K562 (cell line): ENCODE measurements at regions not wholly inside any gene's neighbourhood (a gene's known extent, or its start where the extent isn't known, plus 50 kb on each side); places are given as distances from the start of the nearest gene placed in this dataset.

Experiments used
- ATAC-seq: fragments of 200-7000 bp; cut with Tn5 transposase; 3 replicates; pipeline ENCODE4 v1.9.1; 2020; ENCODE audit warnings: moderate library complexity
- BruUV-seq: library from RNA; stranded (reverse); fragments of 400-500 nt; replicated peaks from 2 replicates; lab custom pipeline; 2021; lab: Mats Ljungman, UMichigan
- CTCF ChIA-PET: fragments of 300-600 bp; formaldehyde crosslinking; extraction: SDS; loops from one replicate; lab custom pipeline; 2021; ENCODE audit warnings: low intra/inter-chr PET ratio; lab: Yijun Ruan, JAX
- POLR2A ChIA-PET: fragments of 300-600, 350-650 bp; sonication (Branson Sonifier 250); formaldehyde crosslinking; extraction: SDS; loops from one replicate; lab custom pipeline; 2021; ENCODE audit warnings: antibody characterized with exemption, inconsistent platforms; lab: Yijun Ruan, JAX
- DNase-seq, 4 experiments: peaks; one replicate each; pipeline versions ENCODE4 v3.0.0 to v3.0.0-alpha.2; 2011 to 2018; ENCODE audit warnings: low spot score in 3 of 4, mixed read lengths in 3 of 4; ENCODE audit errors: extremely low read depth in 1 of 4
- FAIRE-seq: peaks from 2 replicates; lab custom pipeline; 2011; peaks lifted over from hg19 to GRCh38; lab: Jason Lieb, UNC
- H2AFZ ChIP-seq: 2 replicates; pipeline ENCODE4 v1.6.0; 2011; ENCODE audit warnings: low read depth, low read length, control low read depth, inconsistent platforms
- H3K27ac ChIP-seq: fragments of 200-600 bp; 3 replicates; pipeline ENCODE4 v1.8.0; 2011; ENCODE audit warnings: low read depth, mild to moderate bottlenecking, control low read depth, inconsistent platforms, low read length, moderate library complexity, mixed read lengths; ENCODE audit errors: extremely low read depth
- H3K27me3 ChIP-seq, 2 experiments: fragments of 300-600 bp in 1 of 2; 2 replicates in 1 of 2; 3 replicates in 1 of 2; pipeline versions ENCODE4 v1.6.0 to v1.8.0; 2011; ENCODE audit warnings: inconsistent platforms in 2 of 2, low read length in 2 of 2, mild to moderate bottlenecking in 1 of 2, mixed read lengths in 1 of 2, moderate library complexity in 1 of 2; ENCODE audit not compliant: control insufficient read depth in 2 of 2, insufficient read depth in 2 of 2
- H3K36me3 ChIP-seq: fragments of 300-600 bp; 3 replicates; pipeline ENCODE4 v1.8.0; 2011; ENCODE audit warnings: mild to moderate bottlenecking, low read length, inconsistent platforms; ENCODE audit not compliant: control insufficient read depth, insufficient read depth
- H3K4me1 ChIP-seq, 2 experiments: fragments of 200-600 bp in 1 of 2; replicated peaks in 1 of 2; 2 replicates in 1 of 2; 3 replicates in 1 of 2; pipeline versions ENCODE4 v1.5.1 to v1.8.0; 2011; ENCODE audit warnings: inconsistent platforms in 2 of 2, low read length in 2 of 2, mild to moderate bottlenecking in 1 of 2, mixed read lengths in 1 of 2, moderate library complexity in 1 of 2; ENCODE audit not compliant: control insufficient read depth in 2 of 2, insufficient read depth in 2 of 2
- H3K4me2 ChIP-seq: 2 replicates; pipeline ENCODE4 v1.6.1; 2011; ENCODE audit warnings: low read length, control low read depth, inconsistent platforms, mixed read lengths; ENCODE audit not compliant: insufficient read depth
- H3K4me3 ChIP-seq: fragments of 200-600 bp; sonication (generic), shearing (Covaris generic); 2 replicates; pipeline ENCODE4 v1.5.1; 2016; ENCODE audit warnings: control low read depth, inconsistent platforms
- H3K79me2 ChIP-seq: fragments of 200-600 bp; 3 replicates; pipeline ENCODE4 v1.8.0; 2011; ENCODE audit warnings: low read length, inconsistent platforms; ENCODE audit not compliant: control insufficient read depth, insufficient read depth
- H3K9ac ChIP-seq, 2 experiments: 2 replicates each; pipeline versions ENCODE4 v1.6.0 to v1.6.1; 2011; ENCODE audit warnings: low read depth in 2 of 2, low read length in 2 of 2, control low read depth in 1 of 2, inconsistent platforms in 1 of 2, mild to moderate bottlenecking in 1 of 2, mixed read lengths in 1 of 2; ENCODE audit not compliant: insufficient read depth in 1 of 2
- H3K9me1 ChIP-seq: one replicate; pipeline ENCODE4 v1.6.0; 2011; ENCODE audit warnings: inconsistent platforms, mild to moderate bottlenecking, low read length, moderate library complexity; ENCODE audit not compliant: control insufficient read depth, insufficient read depth
- H3K9me3 ChIP-seq: replicated peaks from 2 replicates; pipeline ENCODE4 v1.5.1; 2011; ENCODE audit warnings: low read depth, low read length, inconsistent platforms; ENCODE audit not compliant: control insufficient read depth, insufficient read depth
- H4K20me1 ChIP-seq: replicated peaks from 2 replicates; pipeline ENCODE4 v1.6.1; 2011; ENCODE audit warnings: low read length, inconsistent platforms, mixed read lengths; ENCODE audit not compliant: control insufficient read depth, insufficient read depth
- BACH1 ChIP-seq: fragments of 200-800 bp; sonication (Bioruptor generic); IDR thresholded peaks from 2 replicates; pipeline ENCODE4 v1.6.1; 2016; ENCODE audit warnings: missing genetic modification characterization, missing compliant biosample characterization
- BRCA1 ChIP-seq, 2 experiments: fragments of 450-650 bp in 1 of 2; sonication (generic) in 1 of 2; formaldehyde crosslinking in 1 of 2; IDR thresholded peaks; 2 replicates each; pipeline versions ENCODE4 v1.5.0 to v1.6.1; 2017 to 2020; ENCODE audit warnings: mild to moderate bottlenecking in 1 of 2, missing genetic modification reagents in 1 of 2
- BRF2 ChIP-seq: IDR thresholded peaks from 3 replicates; pipeline ENCODE4 v1.6.1; 2011; ENCODE audit warnings: borderline replicate concordance, mild to moderate bottlenecking; ENCODE audit not compliant: insufficient read length, insufficient read depth
- C11orf30 ChIP-seq: fragments of 450-650 bp; IDR thresholded peaks from 2 replicates; pipeline ENCODE4 v1.6.1; 2016; ENCODE audit warnings: low read depth, mild to moderate bottlenecking
- CBX5 ChIP-seq: IDR thresholded peaks from 2 replicates; pipeline ENCODE4 v1.6.1; 2014; ENCODE audit warnings: low read depth, borderline replicate concordance
- GTF2A2 ChIP-seq: IDR thresholded peaks from 2 replicates; pipeline ENCODE4 v1.6.1; 2016; ENCODE audit warnings: mild to moderate bottlenecking, missing genetic modification characterization, missing compliant biosample characterization
- HMG20B ChIP-seq: fragments of 250-450 bp; sonication (Bioruptor Pico); IDR thresholded peaks from 2 replicates; pipeline ENCODE4 v1.5.0; 2021; ENCODE audit warnings: mild to moderate bottlenecking
- L3MBTL2 ChIP-seq: fragments of 450-650 bp; IDR thresholded peaks from 2 replicates; pipeline ENCODE4 v1.6.1; 2016; ENCODE audit warnings: mild to moderate bottlenecking, moderate library complexity
- PHF8 ChIP-seq: fragments of 200-600 bp; sonication (generic); IDR thresholded peaks from 2 replicates; pipeline ENCODE4 v1.6.1; 2012; ENCODE audit warnings: mixed run types, mild to moderate bottlenecking, inconsistent platforms, low read length, moderate library complexity, borderline replicate concordance
- SMAD2 ChIP-seq: fragments of 150-350 bp; IDR thresholded peaks from 2 replicates; pipeline ENCODE4 v1.6.1; 2014; ENCODE audit warnings: low read depth, mild to moderate bottlenecking, low read length
- ZNF134 ChIP-seq: fragments of 250-450 bp; sonication (Bioruptor Pico); conservative IDR thresholded peaks from 2 replicates; pipeline ENCODE4 v1.4.0; 2020
- ZNF239 ChIP-seq: fragments of 250-450 bp; sonication (Bioruptor Pico); IDR thresholded peaks from 2 replicates; pipeline ENCODE4 v1.4.0; 2020; ENCODE audit warnings: mild to moderate bottlenecking
- ZNF316 ChIP-seq: fragments of 450-650 bp; IDR thresholded peaks from 2 replicates; pipeline ENCODE4 v1.6.1; 2016
- ZNF79 ChIP-seq: fragments of 250-450 bp; sonication (Bioruptor Pico); IDR thresholded peaks from 2 replicates; pipeline ENCODE4 v1.4.0; 2020; ENCODE audit warnings: low read depth, mild to moderate bottlenecking, moderate library complexity
- WGBS: fragments of 100-300 bp; shearing (Covaris generic); methylation state at CpG from one replicate; pipeline ENCODE4 v1.1.6; 2016; ENCODE audit warnings: low coverage, mixed read lengths; ENCODE audit not compliant: insufficient coverage; ENCODE audit errors: missing lambda C conversion rate; 5-methylcytosine and 5-hydroxymethylcytosine counted together
- in situ Hi-C: fragments of 300-500 bp; cut with MboI; formaldehyde crosslinking; loops from 4 replicates; pipeline ENCODE4 v1.15.0; 2018; ENCODE audit warnings: inconsistent platforms, mixed read lengths
- intact Hi-C: fragments of 100-400 bp; cut with micrococcal nuclease; formaldehyde crosslinking; loops from 2 replicates; pipeline ENCODE4 v1.14.2; 2022
- TF ChIP-seq, protein P1 (sequence below): fragments of 450-650 bp; IDR thresholded peaks from 2 replicates; pipeline ENCODE4 v1.7.0; 2016; ENCODE audit warnings: borderline replicate concordance

GRCh38 chr20:4544765-4545164 is 141.5 kb upstream of the PRNP start:
- Histone ChIP-seq H2AFZ (no peak overlapping the region), H3K9me3 (no peaks in the 10 kb centered on the region), H3K4me2 (no peak overlapping the region), H3K27me3 (no peaks in the 10 kb centered on the region), H3K9ac (no peak overlapping the region), H3K4me3 (no peak overlapping the region), H3K36me3 (no peaks in the 10 kb centered on the region), H3K27ac (no peak overlapping the region), H3K79me2 (no peaks in the 10 kb centered on the region), H3K4me1 (no peaks in the 10 kb centered on the region), H3K9me1 (no peaks in the 10 kb centered on the region), H4K20me1 (no peaks in the 10 kb centered on the region)
- no TSS peak for BruUV-seq
- in situ Hi-C loops, result no loop called here
- CTCF ChIA-PET, result no interaction called here
- no peak for TF ChIP-seq ZNF239 (CRISPR knock-in tag)
- no peak for TF ChIP-seq ZNF79 (CRISPR knock-in tag)
- no peak for TF ChIP-seq SMAD2
- no peak for TF ChIP-seq ZNF134 (CRISPR knock-in tag)
- TF ChIP-seq C11orf30, result no peak
- no peak for TF ChIP-seq L3MBTL2
- TF ChIP-seq ZNF316, result no peak
- no peak for TF ChIP-seq GTF2A2 (tag)
- TF ChIP-seq CBX5, result no peak
- TF ChIP-seq, protein P1, sequence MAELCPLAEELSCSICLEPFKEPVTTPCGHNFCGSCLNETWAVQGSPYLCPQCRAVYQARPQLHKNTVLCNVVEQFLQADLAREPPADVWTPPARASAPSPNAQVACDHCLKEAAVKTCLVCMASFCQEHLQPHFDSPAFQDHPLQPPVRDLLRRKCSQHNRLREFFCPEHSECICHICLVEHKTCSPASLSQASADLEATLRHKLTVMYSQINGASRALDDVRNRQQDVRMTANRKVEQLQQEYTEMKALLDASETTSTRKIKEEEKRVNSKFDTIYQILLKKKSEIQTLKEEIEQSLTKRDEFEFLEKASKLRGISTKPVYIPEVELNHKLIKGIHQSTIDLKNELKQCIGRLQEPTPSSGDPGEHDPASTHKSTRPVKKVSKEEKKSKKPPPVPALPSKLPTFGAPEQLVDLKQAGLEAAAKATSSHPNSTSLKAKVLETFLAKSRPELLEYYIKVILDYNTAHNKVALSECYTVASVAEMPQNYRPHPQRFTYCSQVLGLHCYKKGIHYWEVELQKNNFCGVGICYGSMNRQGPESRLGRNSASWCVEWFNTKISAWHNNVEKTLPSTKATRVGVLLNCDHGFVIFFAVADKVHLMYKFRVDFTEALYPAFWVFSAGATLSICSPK, result no peak
- no peak for TF ChIP-seq BACH1 (tag)
- TF ChIP-seq BRF2, result no peak
- no peak for TF ChIP-seq PHF8
- TF ChIP-seq BRCA1 (IDR thresholded peaks at IDR 0.05), result no peak
- TF ChIP-seq BRCA1 (CRISPR knock-in tag; IDR thresholded peaks at IDR 0.05), result no peak
- no peak for TF ChIP-seq HMG20B (CRISPR knock-in tag)
- POLR2A ChIA-PET, result no interaction called here
- DNase-seq (no peak), FAIRE-seq (no peak), ATAC-seq (no peak)
- 0% methylated on average over 2 of the region's 2 CpGs for WGBS
- intact Hi-C loops, result no loop called here
